GM18868 (cell line): ENCODE measurements at regions not wholly inside any gene's neighbourhood (a gene's known extent, or its start where the extent isn't known, plus 50 kb on each side); places are given as distances from the start of the nearest gene placed in this dataset.
"Not testable (repeated sequence)": the region's sequence is repeated elsewhere in the genome, so short reads cannot be mapped to it uniquely, and the experiment has no call there.

Source experiments
- ATAC-seq: cut with Tn5 transposase; IDR thresholded peaks from one replicate; pipeline ENCODE4 v1.9.1; 2021; ENCODE audit warnings: mild to moderate bottlenecking, moderate library complexity; ENCODE audit not compliant: unreplicated experiment

GRCh38 chr7:48992816-48993215, 68.5 kb downstream of the CDC14C start:
- ATAC-seq: no peak

DNA sequence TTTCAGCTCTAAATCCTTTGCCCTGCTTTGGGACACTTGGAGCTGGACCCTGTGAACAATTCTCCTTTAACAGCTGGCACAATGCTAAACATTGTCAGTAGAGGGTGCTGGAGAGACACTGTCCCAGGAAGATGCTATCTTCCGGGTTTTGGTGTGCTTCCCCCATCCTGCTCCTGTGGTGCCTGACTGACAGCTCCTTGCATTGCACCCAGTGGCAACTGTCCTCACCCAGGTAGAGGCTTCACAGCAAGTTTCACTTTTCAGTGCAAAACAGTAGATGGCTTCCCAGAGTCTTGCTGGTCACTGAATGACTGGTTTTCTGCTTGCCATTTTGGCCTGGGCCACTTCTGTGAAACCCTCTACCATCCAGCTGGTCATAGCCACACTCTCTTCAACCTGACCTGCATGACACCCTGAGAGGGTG, 77.3 kb downstream of the CDC14C start:
- ATAC-seq: peak; percentile 100

GRCh38 chr7:49010717-49011116, 86.4 kb downstream of the CDC14C start:
- ATAC-seq: no peak

- no peak for ATAC-seq
Measured at GRCh38 chr7:49014870-49015269, 90.5 kb downstream of the CDC14C start.

DNA sequence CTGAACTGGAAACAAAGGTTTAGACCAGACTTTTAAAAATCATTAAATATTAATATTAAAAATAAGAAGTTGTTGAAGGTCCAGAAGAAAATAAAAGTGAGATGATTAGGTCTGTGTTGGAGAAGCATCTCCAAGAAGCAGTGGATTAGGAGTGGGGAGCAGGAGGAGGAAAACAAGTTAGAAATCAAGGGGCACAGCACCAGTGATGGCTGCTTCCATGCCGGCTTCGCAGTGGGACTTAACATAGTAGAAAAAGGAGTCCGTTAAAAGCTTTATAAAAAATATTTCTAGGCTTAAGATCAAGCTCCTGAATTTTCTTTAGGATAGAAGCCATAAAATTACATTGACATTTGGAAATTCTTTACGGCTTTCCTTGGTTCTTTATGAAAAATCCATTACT, 95.8 kb downstream of the CDC14C start:
- ATAC-seq: no peak

- no peak for ATAC-seq
Measured at GRCh38 chr7:49022448-49022847, 98.1 kb downstream of the CDC14C start.

GRCh38 chr7:49023345-49024328, 99.3 kb downstream of the CDC14C start:
- no peak for ATAC-seq

- no peak for ATAC-seq
Measured at GRCh38 chr7:49030221-49030620, 105.9 kb downstream of the CDC14C start.

DNA sequence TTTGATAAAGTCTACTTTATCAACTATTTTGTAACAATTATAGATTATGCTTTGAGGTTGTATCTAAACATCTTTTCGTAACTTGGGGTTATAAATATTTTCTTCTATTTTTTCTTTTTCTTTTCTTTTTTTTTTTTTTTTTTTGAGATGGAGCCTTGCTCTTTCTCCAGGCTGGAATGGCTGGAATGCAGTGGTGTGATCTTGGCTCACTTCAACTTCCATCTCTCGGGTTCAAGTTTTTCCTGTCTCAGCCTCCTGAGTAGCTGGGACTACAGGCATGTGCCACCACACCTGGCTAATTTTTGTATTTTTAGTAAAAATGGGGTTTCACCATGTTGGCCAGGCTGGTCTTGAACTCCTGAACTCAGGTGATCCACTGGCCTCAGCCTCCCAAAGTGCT, 108.8 kb downstream of the CDC14C start:
- ATAC-seq: not testable (repeated sequence)

GRCh38 chr7:49037346-49038210, 113.2 kb downstream of the CDC14C start:
- ATAC-seq: no peak

GRCh38 chr7:49038821-49039358, 114.5 kb downstream of the CDC14C start:
- no peak for ATAC-seq

DNA sequence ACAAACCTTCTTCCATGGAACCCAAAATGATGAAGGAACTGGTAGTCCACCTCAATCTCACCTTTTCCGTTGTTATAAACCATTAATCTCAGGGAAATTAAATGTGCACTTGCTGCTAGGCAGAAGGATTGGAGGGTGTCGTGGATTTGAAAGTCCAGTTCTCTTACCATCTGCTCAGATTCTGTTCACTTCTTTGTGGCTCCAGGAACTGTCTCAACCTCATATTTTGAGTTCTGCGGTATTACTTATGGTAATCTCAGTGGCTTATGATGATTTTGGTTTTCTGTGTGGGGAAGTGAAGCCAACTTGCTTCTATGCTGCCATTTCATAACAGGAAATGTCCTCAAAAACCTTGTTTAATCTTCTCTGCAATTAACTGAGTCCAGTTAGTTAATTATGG, 136.4 kb downstream of the CDC14C start:
- no peak for ATAC-seq

DNA sequence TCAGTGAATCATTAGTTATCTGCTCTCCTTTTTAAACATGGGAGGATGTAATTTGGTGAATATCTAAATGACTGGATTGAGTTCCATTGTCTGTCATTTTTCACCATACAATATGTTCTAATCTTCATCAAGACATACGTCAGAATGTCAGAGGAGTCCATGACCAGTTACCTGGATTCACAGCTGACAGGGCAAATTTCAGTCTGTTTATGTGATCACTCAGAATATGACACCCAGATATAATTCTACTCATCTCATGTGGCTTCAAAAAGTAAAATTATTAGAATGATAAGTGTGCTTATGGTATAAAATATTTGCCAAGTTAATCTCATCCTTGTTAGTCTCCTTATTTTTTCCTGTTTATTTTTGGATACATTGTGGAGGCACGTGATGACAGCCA, 150.2 kb downstream of the CDC14C start:
- ATAC-seq: no peak

DNA sequence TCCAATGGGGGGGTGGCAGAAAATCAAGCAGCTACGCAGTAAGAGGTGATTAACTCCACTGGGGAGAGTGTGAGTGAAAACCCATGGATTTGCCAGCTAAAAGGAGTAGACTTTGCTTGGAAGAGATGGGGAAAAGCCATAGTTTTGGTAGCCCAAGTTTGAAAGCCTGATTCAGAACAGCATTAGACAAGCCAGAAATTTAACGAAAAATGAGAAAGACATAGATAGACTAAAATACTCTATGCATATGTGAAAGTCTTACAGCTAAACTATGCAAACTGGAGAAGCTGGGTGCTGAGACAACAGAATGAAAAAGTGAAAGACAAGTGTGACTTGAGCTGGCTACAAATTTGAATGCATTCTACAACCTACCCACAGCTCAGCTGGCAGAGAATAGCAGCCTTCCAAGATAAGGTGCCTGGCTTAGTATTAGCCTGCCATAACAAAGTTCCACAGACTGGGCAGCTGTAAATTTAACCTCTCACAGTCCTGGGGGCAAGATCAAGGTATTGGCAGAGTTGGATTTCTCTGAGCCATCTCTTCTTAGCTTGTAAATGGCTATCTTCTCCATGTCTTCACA, 156.6 kb downstream of the CDC14C start:
- ATAC-seq: no peak

DNA sequence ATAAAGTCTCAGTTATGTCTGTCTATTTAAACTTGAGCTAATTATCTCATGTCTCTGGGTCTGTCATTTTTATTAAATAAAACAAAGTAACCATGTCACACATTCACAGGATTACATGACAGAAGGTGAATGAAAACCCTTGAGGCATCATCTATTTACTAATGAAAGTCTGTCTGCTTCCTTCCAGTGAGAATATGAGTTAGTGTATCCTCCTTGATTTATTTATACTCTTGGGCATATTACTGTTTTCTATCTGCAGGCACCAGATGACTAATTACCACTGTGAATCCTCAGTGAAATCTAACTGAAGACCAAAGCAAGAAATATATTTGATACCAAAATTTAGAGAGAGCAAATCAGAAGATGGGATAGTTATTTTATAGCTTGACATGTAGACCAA, 163.7 kb downstream of the CDC14C start:
- ATAC-seq: no peak

GRCh38 chr7:49089717-49090116, 165.4 kb downstream of the CDC14C start:
- no peak for ATAC-seq

- ATAC-seq: no peak
Measured at GRCh38 chr7:49091089-49091488, 166.7 kb downstream of the CDC14C start.

GRCh38 chr7:49091519-49091918, 167.2 kb downstream of the CDC14C start:
- no peak for ATAC-seq

GRCh38 chr7:49093218-49093617, 168.9 kb downstream of the CDC14C start:
- ATAC-seq: no peak

- ATAC-seq: no peak
Measured at GRCh38 chr7:49094866-49095265, 170.5 kb downstream of the CDC14C start.
